Chondrocyte (in vitro differentiated cells): ENCODE measurements at regions not wholly inside any gene's neighbourhood (a gene's known extent, or its start where the extent isn't known, plus 50 kb on each side); places are given as distances from the start of the nearest gene placed in this dataset.
"Not testable (repeated sequence)": the region's sequence is repeated elsewhere in the genome, so short reads cannot be mapped to it uniquely, and the experiment has no call there.

ENCODE experiments used
- DNase-seq: peaks from one replicate; pipeline ENCODE4 v3.0.0; 2021; ENCODE audit warnings: mixed read lengths, low spot score
- H3K27ac Mint-ChIP-seq: one replicate; pipeline ENCODE4 v1.8.0; 2021; ENCODE audit warnings: mild to moderate bottlenecking, moderate library complexity, mixed read lengths; ENCODE audit not compliant: unreplicated experiment
- H3K27me3 Mint-ChIP-seq: 2 replicates; pipeline ENCODE4 v1.8.0; 2021; ENCODE audit warnings: low read depth, mixed read lengths
- H3K36me3 Mint-ChIP-seq: 2 replicates; pipeline ENCODE4 v1.8.0; 2021; ENCODE audit warnings: low read depth, mixed read lengths
- H3K4me1 Mint-ChIP-seq: 2 replicates; pipeline ENCODE4 v1.8.0; 2021; ENCODE audit warnings: low read depth, mild to moderate bottlenecking, mixed read lengths
- H3K4me3 Mint-ChIP-seq: one replicate; pipeline ENCODE4 v1.8.0; 2021; ENCODE audit warnings: mild to moderate bottlenecking, moderate library complexity, mixed read lengths; ENCODE audit not compliant: unreplicated experiment
- H3K9me3 Mint-ChIP-seq: 2 replicates; pipeline ENCODE4 v1.8.0; 2021; ENCODE audit warnings: low read depth, mixed read lengths
- CTCF ChIP-seq: fragments of 200-600 bp; sonication (generic); IDR thresholded peaks from 2 replicates; pipeline ENCODE4 v1.5.0; 2021; ENCODE audit warnings: antibody characterized with exemption, mild to moderate bottlenecking, moderate library complexity

- Mint-ChIP-seq H3K9me3 (peaks cover 41% of the 10 kb centered on the region), H3K27me3 (no peaks in the 10 kb centered on the region), H3K4me1 (no peaks in the 10 kb centered on the region), H3K36me3 (no peaks in the 10 kb centered on the region), H3K4me3 (no peak overlapping the region), H3K27ac (no peak overlapping the region)
- TF ChIP-seq CTCF: no peak
- no peak for DNase-seq
Measured at GRCh38 chr15:22253676-22254408, 173.5 kb downstream of the OR4M2 start.

- not testable (repeated sequence) for DNase-seq, H3K4me1 Mint-ChIP-seq, H3K27me3 Mint-ChIP-seq, H3K27ac Mint-ChIP-seq, H3K36me3 Mint-ChIP-seq, H3K4me3 Mint-ChIP-seq
- H3K9me3 Mint-ChIP-seq: peaks cover 37% of the 10 kb centered on the region
Measured at GRCh38 chr15:22254409-22255045, 174.2 kb downstream of the OR4M2 start.

- H3K27me3 Mint-ChIP-seq, H3K27ac Mint-ChIP-seq, H3K4me1 Mint-ChIP-seq, DNase-seq, H3K36me3 Mint-ChIP-seq, H3K4me3 Mint-ChIP-seq: not testable (repeated sequence)
- H3K9me3 Mint-ChIP-seq: peaks cover 42% of the 10 kb centered on the region
Measured at GRCh38 chr15:22255606-22256005, 175.3 kb downstream of the OR4M2 start.

- peaks cover 37% of the 10 kb centered on the region for H3K9me3 Mint-ChIP-seq
- not testable (repeated sequence) for H3K27ac Mint-ChIP-seq, H3K27me3 Mint-ChIP-seq, DNase-seq, H3K36me3 Mint-ChIP-seq, H3K4me3 Mint-ChIP-seq, H3K4me1 Mint-ChIP-seq
Measured at GRCh38 chr15:22256389-22257046, 176.2 kb downstream of the OR4M2 start.

- no peaks in the 10 kb centered on the region for H3K36me3 Mint-ChIP-seq
- H3K9me3 Mint-ChIP-seq: peaks cover 30% of the 10 kb centered on the region
- TF ChIP-seq CTCF: no peak
Measured at GRCh38 chr15:22257047-22258008, 177.0 kb downstream of the OR4M2 start.

GRCh38 chr15:22258009-22258397, 177.7 kb downstream of the OR4M2 start:
- Mint-ChIP-seq H3K4me3 (no peak overlapping the region), H3K27ac (no peak overlapping the region), H3K9me3 (peaks cover 30% of the 10 kb centered on the region), H3K27me3 (no peaks in the 10 kb centered on the region), H3K36me3 (no peaks in the 10 kb centered on the region), H3K4me1 (no peaks in the 10 kb centered on the region)
- no peak for DNase-seq
- TF ChIP-seq CTCF: no peak

More at GRCh38 chr15:22257047-22258008, 177.0 kb downstream of the OR4M2 start:
- Mint-ChIP-seq H3K27ac (no peak overlapping the region), H3K4me3 (no peak overlapping the region), H3K27me3 (no peaks in the 10 kb centered on the region), H3K4me1 (no peaks in the 10 kb centered on the region)
- no peak for DNase-seq
